NT2/D1 (cell line): ENCODE measurements at regions not wholly inside any gene's neighbourhood (a gene's known extent, or its start where the extent isn't known, plus 50 kb on each side); places are given as distances from the start of the nearest gene placed in this dataset.

Source experiments
- YY1 ChIP-seq: IDR thresholded peaks from 2 replicates; pipeline ENCODE4 v1.6.1; 2011; ENCODE audit not compliant: insufficient read length, insufficient read depth
- ZNF274 ChIP-seq: IDR thresholded peaks from 2 replicates; pipeline ENCODE4 v1.6.1; 2011; ENCODE audit warnings: mild to moderate bottlenecking, low read depth, low read length

- TF ChIP-seq ZNF274 (no peak), YY1 (no peak)
These were observed 577.1 kb upstream of the CDH5 start for GRCh38 chr16:65789161-65789945.
